ENCODE measurements at regions not wholly inside any gene's neighbourhood (a gene's known extent, or its start where the extent isn't known, plus 50 kb on each side); places are given as distances from the start of the nearest gene placed in this dataset.

DNA sequence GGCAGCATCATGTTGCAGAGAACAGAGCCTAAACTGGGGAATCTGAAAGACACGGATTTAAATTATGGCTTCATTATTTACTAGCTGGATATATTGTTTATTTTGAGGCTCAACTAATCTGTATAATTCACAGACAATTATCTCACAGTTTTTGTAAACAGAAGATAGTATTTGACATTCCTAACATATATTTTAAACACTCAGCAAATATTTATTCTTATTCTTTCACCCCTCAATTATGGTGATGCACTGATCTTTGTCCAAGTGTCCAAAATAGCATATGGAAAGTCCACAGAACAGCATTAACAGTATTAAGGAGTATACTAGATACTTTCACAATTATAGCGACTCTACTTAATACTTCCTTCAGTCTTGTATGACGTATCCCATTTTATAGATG lies 257.0 kb downstream of the ADGRG6 start:
- no peak overlapping the region for H3K27ac Mint-ChIP-seq (ENCODE audit: unreplicated experiment)
- no peaks in the 10 kb centered on the region for H3K27me3 Mint-ChIP-seq (ENCODE audit: low read depth)
- peaks cover 13% of the 10 kb centered on the region for H3K9me3 Mint-ChIP-seq (ENCODE audit: low read depth)

DNA sequence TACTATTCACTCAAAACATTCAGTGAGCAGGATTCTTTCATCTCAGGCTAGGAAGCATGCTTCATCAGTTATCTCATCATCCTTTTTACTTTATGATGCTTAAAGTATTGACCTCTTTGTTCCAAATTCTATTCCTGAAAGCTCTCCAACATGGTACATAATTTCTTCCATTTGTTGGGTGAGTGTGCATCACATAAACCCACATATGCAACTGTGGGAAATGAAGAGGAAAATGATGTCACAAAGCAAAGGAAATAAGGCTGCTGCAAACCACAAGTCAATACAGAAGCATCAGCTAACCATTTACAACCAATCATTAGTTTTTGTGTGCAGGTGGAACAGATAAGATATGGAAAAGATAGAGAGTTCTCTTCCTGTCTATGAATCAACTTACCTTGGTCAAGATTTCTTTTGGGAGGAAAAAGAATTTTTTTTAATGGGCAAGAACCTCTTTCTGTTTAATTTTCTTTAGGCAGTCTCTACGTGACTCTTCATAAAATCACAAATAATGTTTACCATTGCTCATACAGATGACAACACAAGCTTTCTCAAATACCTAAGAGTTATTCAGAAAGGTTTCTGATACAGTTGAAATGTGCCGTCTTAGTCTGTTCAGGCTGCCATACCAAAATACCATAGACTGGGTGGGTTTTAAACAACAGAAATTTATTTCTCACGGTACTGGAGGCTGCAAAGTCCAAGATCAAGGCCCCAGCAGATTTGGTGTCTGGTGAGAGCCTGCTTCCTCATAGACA lies 259.9 kb downstream of the ADGRG6 start:
- Mint-ChIP-seq H3K27me3 (ENCODE audit: low read depth) (no peaks in the 10 kb centered on the region), H3K36me3 (ENCODE audit: low read depth) (no peaks in the 10 kb centered on the region), H3K27ac (ENCODE audit: unreplicated experiment) (no peak overlapping the region), H3K9me3 (ENCODE audit: low read depth) (peaks cover 8% of the 10 kb centered on the region), H3K4me1 (ENCODE audit: low read depth) (peaks cover under 1% of the 10 kb centered on the region), H3K4me3 (ENCODE audit: unreplicated experiment) (no peak overlapping the region)
- TF ChIP-seq, protein P1, sequence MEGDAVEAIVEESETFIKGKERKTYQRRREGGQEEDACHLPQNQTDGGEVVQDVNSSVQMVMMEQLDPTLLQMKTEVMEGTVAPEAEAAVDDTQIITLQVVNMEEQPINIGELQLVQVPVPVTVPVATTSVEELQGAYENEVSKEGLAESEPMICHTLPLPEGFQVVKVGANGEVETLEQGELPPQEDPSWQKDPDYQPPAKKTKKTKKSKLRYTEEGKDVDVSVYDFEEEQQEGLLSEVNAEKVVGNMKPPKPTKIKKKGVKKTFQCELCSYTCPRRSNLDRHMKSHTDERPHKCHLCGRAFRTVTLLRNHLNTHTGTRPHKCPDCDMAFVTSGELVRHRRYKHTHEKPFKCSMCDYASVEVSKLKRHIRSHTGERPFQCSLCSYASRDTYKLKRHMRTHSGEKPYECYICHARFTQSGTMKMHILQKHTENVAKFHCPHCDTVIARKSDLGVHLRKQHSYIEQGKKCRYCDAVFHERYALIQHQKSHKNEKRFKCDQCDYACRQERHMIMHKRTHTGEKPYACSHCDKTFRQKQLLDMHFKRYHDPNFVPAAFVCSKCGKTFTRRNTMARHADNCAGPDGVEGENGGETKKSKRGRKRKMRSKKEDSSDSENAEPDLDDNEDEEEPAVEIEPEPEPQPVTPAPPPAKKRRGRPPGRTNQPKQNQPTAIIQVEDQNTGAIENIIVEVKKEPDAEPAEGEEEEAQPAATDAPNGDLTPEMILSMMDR (IDR thresholded peaks at IDR 0.05) = no peak
- no peak for DNase-seq (ENCODE audit: low spot score)

More for the DNA sequence above, 257.0 kb downstream of the ADGRG6 start:
- no peaks in the 10 kb centered on the region for H3K4me1 Mint-ChIP-seq (ENCODE audit: low read depth)
- TF ChIP-seq, protein P1 (IDR thresholded peaks at IDR 0.05) = no peak
- no peak overlapping the region for H3K4me3 Mint-ChIP-seq (ENCODE audit: unreplicated experiment)
- DNase-seq (ENCODE audit: low spot score) = no peak
- H3K36me3 Mint-ChIP-seq (ENCODE audit: low read depth) = no peaks in the 10 kb centered on the region

DNA sequence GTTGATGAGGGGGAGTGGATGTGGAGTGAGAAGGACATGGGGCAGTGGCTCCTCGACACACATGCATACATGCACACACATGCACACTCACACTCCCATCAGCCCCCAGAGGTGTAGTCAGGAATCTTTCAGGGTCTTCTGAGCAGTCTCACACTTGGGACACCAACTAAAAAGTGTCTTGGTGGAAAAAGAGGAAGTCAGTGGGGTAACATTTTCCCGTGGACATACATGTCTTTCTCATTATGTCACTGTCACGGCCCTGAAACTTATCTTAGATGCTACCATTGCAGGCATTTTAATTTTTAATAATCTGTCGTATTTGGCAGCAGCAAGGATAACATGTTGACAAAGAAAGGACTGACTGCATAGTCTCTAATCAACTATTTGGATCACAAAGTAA lies 261.1 kb downstream of the ADGRG6 start:
- H3K4me1 Mint-ChIP-seq (ENCODE audit: low read depth) = peaks cover 4% of the 10 kb centered on the region

DNA sequence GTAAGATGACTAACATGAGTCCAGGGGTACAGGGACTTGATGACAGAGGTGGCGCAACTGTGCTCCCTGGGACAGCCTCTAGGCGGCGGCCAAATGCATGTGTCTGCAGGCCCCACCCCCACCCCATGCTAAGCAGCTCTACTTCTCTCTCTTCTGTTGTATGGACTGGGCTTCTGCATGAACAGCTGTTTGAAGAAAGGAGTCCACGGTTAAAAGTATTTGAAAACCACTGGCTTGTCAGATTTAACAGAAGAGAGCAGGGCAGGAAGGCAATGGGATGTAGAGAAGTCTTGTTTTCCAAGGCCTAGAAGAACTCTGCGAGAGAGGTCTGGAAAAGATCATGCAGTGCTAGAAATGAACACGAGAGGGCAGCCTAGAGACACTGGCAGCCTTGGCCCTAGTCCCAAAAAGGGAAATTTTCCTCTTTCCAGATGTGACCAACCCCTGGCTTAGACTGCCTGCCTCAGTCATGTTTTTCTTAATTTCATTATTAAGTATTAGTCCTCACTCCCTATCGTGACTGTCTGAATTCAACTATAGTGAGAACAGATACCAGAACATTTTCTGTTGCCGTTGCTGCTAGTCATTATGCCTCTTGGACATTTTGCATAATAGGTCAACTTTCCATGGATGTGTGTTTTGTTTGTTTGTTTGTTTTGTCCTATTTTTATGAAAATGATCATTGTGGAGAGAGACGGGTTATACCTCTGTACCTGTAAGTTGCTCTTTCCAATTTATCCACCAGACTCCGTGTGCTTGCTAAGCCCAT lies 265.0 kb downstream of the ADGRG6 start:
- TF ChIP-seq, protein P1 (IDR thresholded peaks at IDR 0.05) = peak; percentile 90
- Mint-ChIP-seq H3K4me3 (ENCODE audit: unreplicated experiment) (no peak overlapping the region), H3K9me3 (ENCODE audit: low read depth) (no peaks in the 10 kb centered on the region), H3K36me3 (ENCODE audit: low read depth) (no peaks in the 10 kb centered on the region), H3K27ac (ENCODE audit: unreplicated experiment) (no peak overlapping the region), H3K27me3 (ENCODE audit: low read depth) (no peaks in the 10 kb centered on the region), H3K4me1 (ENCODE audit: low read depth) (peaks cover 32% of the 10 kb centered on the region)
- no peak for DNase-seq (ENCODE audit: low spot score)

More for the DNA sequence above, 261.1 kb downstream of the ADGRG6 start:
- Mint-ChIP-seq H3K27ac (ENCODE audit: unreplicated experiment) (no peak overlapping the region), H3K4me3 (ENCODE audit: unreplicated experiment) (no peak overlapping the region), H3K36me3 (ENCODE audit: low read depth) (no peaks in the 10 kb centered on the region), H3K27me3 (ENCODE audit: low read depth) (no peaks in the 10 kb centered on the region), H3K9me3 (ENCODE audit: low read depth) (peaks cover 2% of the 10 kb centered on the region)
- no peak for DNase-seq (ENCODE audit: low spot score)
- TF ChIP-seq, protein P1 (IDR thresholded peaks at IDR 0.05) = no peak

GRCh38 chr6:142567461-142567860 lies 265.7 kb downstream of the ADGRG6 start:
- no peaks in the 10 kb centered on the region for H3K27me3 Mint-ChIP-seq (ENCODE audit: low read depth)

More at GRCh38 chr6:142567461-142567860, 265.7 kb downstream of the ADGRG6 start:
- Mint-ChIP-seq H3K27ac (ENCODE audit: unreplicated experiment) (no peak overlapping the region), H3K36me3 (ENCODE audit: low read depth) (no peaks in the 10 kb centered on the region), H3K9me3 (ENCODE audit: low read depth) (no peaks in the 10 kb centered on the region), H3K4me3 (ENCODE audit: unreplicated experiment) (no peak overlapping the region), H3K4me1 (ENCODE audit: low read depth) (peaks cover 32% of the 10 kb centered on the region)
- DNase-seq (ENCODE audit: low spot score) = no peak
- TF ChIP-seq, protein P1 (IDR thresholded peaks at IDR 0.05) = no peak
